Activated CD4-positive, CD25-positive, alpha-beta regulatory T cell treated with anti-CD3 and anti-CD28 coated beads, Interleukin-2, amount 50 U/mL, for 72 hours (primary cell): ENCODE measurements at regions not wholly inside any gene's neighbourhood (a gene's known extent, or its start where the extent isn't known, plus 50 kb on each side); places are given as distances from the start of the nearest gene placed in this dataset.

Experiments
- DNase-seq: peaks from one replicate; pipeline ENCODE4 v3.0.0; 2021

DNA sequence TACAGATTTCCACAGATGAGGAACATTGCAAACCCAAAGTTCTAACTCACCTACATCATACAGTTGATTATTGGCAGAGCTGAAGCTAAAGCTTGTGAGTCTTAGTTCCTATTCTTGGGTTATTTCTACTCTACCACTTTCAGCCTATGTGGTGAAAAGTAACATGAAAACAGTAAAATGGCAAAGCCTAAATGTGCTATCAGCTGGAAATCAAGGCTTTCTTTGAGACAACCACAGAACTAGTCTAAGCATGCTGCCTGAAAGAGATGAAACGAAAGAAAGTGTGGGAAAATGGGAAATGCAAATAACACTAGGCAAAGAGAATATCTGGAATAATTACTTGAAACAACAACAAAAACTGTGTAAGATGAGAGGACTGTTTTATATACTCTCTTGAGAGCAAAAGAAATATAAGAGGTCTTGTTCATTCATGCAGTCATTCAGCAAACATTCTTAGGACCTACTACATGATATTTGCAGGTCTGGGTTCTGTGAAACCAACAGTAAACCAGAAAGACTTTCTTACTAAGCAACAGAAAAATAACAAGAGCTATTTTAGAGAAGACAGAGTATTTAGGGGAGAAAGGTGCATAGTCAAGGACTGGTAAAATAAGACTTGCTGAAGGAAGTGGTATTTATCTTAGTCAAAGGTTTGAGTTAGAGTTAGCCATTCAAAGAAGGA, 437.1 kb downstream of the HTR7 start:
- no peak for DNase-seq

GRCh38 chr10:90421874-90422273, 436.0 kb downstream of the HTR7 start:
- no peak for DNase-seq

GRCh38 chr10:90424730-90425129, 433.1 kb downstream of the HTR7 start:
- no peak for DNase-seq

- DNase-seq: no peak
These were observed 427.7 kb downstream of the HTR7 start for GRCh38 chr10:90430186-90430585.

DNA sequence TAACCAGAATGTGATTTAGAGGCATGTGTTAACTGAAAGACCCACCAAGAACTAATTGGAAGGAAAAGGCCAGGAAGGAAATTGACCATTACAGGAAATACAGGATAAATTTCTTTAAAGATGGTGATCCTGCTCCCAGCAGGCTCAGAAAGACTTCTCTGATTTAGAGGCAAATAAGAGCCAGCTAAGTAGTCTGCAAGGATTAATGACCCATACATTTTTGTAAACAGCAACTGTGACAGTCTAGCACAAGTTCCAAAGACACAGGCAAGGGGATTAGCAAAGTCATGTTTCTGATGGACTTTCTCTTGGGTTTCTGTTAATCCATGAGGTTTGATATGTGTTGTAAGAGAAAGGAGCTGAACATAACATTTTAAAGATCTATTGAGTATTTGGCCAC, 425.0 kb downstream of the HTR7 start:
- DNase-seq: no peak

GRCh38 chr10:90435296-90435695, 422.5 kb downstream of the HTR7 start:
- DNase-seq: no peak

- DNase-seq: no peak
These were observed 420.4 kb downstream of the HTR7 start for GRCh38 chr10:90437452-90437851.

- DNase-seq: no peak
These were observed 417.0 kb downstream of the HTR7 start for GRCh38 chr10:90440870-90441269.

DNA sequence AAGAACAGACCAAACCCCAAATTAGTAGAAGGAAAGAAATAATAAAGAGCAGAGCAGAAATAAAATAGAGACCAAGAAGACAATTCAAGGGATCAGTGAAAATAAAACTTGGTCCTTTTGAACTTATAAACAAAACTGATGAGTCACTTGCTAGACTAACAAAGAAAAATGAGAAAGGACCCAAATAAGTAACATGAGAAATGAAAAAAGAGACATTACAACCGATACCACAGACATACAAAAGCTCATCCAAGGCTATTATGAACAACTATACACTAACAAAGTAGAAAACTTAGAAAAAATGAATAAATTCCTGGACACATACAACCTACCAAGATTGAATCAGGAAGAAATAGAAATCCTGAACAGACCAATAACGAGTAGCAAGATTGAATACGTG, 414.5 kb downstream of the HTR7 start:
- DNase-seq: no peak

GRCh38 chr10:90447831-90448230, 410.0 kb downstream of the HTR7 start:
- DNase-seq: no peak

DNA sequence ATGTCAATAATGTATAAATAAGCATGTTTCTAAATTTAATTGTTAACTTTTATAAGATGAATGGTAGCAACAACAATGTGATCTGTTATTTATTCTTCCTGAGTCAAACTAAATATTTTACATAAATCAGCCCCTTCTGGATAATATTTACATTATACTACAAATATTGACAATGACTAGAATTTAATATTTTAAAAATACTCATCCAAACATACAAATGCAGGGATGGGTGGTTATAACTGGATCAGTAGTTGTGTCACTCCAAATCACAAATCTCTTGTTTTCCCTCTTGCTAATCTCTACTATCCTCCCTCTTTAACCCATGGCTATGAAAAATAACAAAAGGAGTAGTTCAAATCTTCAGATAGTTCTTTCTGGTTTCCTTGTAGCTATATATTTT, 407.0 kb downstream of the HTR7 start:
- DNase-seq: no peak

- DNase-seq: no peak
These were observed 406.6 kb downstream of the HTR7 start for GRCh38 chr10:90451283-90451682.

GRCh38 chr10:90458054-90458453, 399.8 kb downstream of the HTR7 start:
- no peak for DNase-seq

GRCh38 chr10:90458571-90458970, 399.3 kb downstream of the HTR7 start:
- no peak for DNase-seq

DNA sequence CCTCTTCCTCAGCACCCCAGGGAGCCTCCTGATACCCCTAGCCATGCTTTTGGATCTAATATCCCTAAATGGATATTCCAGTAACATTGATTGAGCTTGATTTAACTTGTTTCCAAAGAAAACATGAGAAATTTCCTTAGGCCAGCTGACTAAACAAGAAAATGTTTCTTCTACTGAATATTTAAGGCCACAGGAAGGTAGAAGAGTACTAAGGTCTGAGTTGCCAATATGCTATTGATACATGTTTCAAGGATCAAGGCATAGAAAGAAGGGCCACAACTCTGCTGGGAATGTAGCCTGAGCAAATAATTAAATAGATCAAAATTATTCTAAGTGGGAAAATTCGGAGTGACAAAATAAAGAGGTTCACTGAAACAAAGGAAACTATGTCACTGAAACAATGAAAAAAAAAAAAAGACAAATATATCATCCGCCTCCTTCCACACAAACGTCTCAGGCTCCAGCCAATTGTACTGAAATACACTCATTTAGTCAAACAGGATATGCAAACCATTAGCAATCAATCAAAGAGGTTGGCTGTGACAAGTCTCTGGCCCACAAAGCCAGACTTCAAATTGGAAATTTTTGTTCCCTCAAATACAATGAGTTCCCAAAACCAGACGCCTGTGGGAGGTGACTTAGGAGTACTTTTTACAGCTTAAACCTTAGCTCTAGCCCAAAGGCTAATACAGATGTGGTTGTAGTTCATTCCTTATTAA, 396.2 kb downstream of the HTR7 start:
- no peak for DNase-seq

DNA sequence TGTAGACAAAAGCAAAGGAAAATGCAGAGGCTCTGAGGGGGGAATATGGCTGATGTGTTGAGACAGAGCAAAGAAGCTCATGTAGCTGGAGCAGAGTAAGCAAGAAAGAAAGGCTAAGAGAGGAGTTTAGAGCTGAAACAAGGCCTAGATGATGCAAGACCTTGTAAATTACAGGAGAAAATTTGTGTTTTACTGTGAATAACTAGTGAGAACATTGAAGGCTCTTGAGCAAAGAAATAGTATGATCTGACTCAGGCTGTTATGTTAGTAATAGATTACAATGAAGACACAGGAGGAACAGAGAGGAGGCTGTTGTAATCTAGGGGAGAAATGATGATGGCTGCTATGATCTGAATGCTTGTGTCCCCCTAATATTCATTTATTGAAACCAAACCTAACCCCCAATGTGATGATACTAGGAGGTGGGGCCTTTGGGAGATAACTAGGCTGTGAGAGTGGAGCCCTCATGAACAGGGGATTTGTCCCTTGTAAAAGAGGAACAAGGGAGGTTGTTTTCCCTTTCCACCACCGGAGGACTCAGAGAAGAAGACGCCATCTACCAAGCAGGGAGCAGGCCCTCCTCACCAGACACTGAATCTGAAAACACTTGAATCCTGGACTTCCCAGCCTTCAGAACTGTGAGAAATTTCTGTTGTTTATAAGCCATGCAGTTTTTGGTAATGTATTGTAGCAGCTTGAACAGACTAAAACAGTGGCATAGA, 394.9 kb downstream of the HTR7 start:
- no peak for DNase-seq

DNA sequence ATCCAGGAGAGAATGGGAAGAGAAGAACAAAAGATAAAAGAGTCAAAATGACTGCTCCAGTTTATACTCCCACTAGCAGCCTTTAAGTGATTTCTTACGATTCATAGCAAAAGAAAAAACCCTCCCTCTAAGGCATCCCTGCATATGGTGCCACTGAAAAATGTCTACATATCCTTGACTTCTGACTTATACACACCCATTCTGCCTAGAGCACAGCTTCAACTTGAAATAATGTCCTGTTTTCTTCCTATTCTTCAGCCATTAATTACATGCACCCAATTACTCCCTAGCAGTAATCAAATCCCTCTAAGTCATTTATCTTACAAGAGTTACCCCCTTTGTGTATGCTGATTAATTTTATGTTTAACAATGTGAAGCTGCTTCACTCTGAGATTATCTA, 393.5 kb downstream of the HTR7 start:
- no peak for DNase-seq

DNA sequence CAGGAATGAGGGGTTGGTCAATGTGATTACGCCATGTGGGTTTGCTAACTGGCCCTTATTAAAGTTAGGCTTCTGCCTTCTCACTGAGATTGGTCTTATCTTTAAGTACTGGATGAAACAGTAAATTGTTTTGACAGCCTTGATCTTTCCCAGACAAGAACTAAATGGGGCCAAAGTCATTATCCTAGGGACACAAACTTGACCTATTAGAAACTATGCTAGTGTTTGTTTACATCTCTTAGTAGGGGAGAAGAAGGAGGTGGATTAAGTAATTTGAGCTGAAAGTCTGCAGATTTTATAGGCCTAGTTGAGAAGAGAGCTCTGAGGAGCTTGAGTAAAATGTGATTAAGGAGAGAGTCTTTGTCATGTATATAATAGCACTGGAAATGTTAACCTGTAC, 386.9 kb downstream of the HTR7 start:
- DNase-seq: no peak

DNA sequence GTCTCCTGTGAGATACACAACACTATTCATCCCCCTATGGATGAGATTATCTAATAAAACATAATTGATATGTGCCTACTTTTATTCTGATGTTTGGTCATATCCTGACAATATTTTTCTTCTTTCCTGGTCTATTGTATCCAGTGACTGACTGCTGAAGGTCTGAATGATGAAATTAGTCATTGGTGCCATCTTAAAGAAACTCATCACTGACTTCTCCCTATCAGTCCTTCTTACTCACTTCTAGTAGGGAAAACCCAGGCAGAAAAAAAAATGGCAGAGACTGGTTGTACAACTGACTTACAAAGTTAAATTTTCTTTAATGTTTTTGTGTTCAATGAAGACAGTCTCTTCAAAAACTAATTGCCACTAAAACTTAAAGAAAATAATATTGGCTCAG, 377.4 kb downstream of the HTR7 start:
- DNase-seq: no peak

GRCh38 chr10:90481326-90481923, 376.4 kb downstream of the HTR7 start:
- no peak for DNase-seq

GRCh38 chr10:90484518-90484917, 373.3 kb downstream of the HTR7 start:
- no peak for DNase-seq

DNA sequence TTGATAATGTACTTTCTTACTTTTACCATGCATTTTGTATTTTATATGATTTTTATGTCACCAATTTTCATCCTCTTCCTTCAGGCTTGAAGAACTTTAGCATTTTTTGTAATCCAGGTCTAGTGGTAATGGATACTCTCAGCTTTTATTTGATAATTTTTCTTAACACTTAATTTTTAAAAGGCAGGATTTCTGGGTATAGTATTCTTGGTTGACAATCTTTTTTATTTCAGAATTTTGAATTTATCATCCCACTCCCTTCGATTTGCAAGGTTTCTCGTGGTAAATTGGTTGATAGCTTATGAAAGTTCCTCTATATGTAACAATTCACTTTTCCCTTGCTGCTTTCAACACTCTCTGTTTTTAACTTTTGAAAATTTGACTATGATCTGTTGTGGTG, 363.7 kb downstream of the HTR7 start:
- DNase-seq: no peak

DNA sequence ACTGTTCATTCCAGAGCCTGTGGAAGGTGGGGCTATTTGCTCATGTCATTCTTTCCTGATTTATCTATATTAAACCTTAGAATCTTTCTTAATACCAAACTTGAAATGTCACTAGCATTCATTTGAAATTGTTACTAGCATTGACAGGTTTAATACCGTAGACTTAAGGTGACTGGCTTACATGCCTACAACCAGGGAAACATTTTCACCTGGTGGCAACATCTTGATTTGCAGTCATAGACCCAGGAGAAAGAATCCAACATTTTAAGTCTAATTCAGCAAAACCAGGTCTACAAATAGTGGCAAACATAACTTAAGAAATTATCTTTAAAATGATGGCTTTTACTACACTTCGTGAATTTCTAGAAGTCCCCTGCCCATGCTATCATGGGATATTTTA, 353.7 kb downstream of the HTR7 start:
- DNase-seq: no peak

- no peak for DNase-seq
These were observed 331.1 kb downstream of the HTR7 start for GRCh38 chr10:90526721-90527120.
